Astrocyte (in vitro differentiated cells and primary cell): ENCODE measurements at regions not wholly inside any gene's neighbourhood (a gene's known extent, or its start where the extent isn't known, plus 50 kb on each side); places are given as distances from the start of the nearest gene placed in this dataset.

Source experiments
- CTCF ChIP-seq: IDR thresholded peaks from 2 replicates; pipeline ENCODE4 v1.5.1; 2011; ENCODE audit warnings: low read depth, mild to moderate bottlenecking, inconsistent platforms, low read length, moderate library complexity; ENCODE audit not compliant: insufficient read depth
- EZH2 ChIP-seq: IDR thresholded peaks from 2 replicates; pipeline ENCODE4 v1.6.1; 2012; ENCODE audit warnings: mild to moderate bottlenecking, low read length, inconsistent platforms; ENCODE audit not compliant: insufficient read depth

GRCh38 chr22:48188231-48188721 lies 1425.8 kb downstream of the TBC1D22A start:
- TF ChIP-seq CTCF, result no peak
- TF ChIP-seq EZH2, result no peak
